ENCODE measurements at regions not wholly inside any gene's neighbourhood (a gene's known extent, or its start where the extent isn't known, plus 50 kb on each side); places are given as distances from the start of the nearest gene placed in this dataset.

- no peak for DNase-seq (ENCODE audit: low read depth in 2 of 2)
Observed at GRCh38 chr22:48700180-48700565, 1127.5 kb downstream of the BRD1 start.

GRCh38 chr22:48699511-48699910 lies 1128.2 kb downstream of the BRD1 start:
- no peak for DNase-seq (ENCODE audit: low read depth in 2 of 2)

DNA sequence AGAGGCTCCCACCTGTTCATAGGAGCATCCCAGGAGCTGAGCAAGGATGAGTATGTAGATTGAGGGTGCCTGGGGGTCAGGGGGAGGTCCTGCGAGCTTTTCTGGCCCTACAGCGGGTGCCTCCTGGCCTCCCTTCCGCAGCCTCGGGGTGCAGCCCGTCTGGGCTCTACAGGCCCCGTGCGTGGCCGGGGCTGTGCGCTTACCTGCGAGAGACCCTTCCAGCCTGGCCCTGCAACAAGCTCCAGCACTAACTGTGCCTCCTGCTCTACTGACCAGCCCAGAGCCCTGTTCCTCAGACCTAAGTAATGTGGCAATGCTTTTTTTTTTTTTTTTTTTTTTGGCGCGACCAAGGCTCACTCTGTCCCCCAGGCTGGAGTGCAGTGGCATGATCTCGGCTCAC lies 1129.1 kb downstream of the BRD1 start:
- no peak for DNase-seq (ENCODE audit: low read depth in 2 of 2)

GRCh38 chr22:48697694-48698276 lies 1129.9 kb downstream of the BRD1 start:
- DNase-seq (ENCODE audit: low read depth in 2 of 2): no peak

DNA sequence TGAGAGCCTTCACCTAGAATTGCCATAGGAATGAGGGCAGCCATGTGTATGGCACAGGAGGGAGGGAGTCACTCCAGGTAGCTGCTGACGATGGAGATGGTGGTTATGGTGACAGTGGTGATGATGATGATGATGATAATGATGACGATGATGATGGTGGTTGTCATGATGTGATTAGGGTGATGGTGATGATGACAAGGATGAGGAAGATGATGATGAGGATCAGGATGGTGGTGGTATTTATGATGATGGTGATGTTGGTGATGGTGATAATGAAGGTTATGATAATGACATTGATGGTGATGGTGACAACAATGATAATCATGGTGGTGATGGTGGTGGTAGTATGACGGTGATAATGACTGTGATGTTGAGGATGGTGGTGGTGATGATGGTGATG lies 1130.5 kb downstream of the BRD1 start:
- DNase-seq (ENCODE audit: low read depth in 2 of 2): no peak

DNA sequence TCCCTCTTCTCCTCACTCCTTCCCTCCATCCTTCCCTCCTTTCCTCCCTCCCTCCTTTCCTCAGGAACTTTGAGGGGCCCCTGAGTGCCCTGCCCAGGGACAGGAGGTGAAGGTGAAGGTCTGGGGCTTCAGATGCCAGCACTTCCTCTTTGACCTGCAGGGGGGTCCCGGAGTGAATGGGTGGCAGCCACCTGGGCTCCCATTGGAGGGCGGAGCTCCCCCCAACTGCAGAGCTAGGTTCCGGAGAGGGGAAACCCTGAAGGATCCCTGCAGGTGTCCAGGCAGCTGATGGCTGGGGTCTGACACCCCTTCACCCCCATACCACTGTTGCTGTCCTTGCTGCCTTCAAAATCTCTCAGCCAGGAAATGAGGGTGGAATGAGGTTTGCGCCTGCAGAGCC lies 1131.3 kb downstream of the BRD1 start:
- no peak for DNase-seq (ENCODE audit: low read depth in 2 of 2)

- no peak for DNase-seq (ENCODE audit: low read depth in 2 of 2)
Observed at GRCh38 chr22:48695731-48696305, 1131.9 kb downstream of the BRD1 start.

DNA sequence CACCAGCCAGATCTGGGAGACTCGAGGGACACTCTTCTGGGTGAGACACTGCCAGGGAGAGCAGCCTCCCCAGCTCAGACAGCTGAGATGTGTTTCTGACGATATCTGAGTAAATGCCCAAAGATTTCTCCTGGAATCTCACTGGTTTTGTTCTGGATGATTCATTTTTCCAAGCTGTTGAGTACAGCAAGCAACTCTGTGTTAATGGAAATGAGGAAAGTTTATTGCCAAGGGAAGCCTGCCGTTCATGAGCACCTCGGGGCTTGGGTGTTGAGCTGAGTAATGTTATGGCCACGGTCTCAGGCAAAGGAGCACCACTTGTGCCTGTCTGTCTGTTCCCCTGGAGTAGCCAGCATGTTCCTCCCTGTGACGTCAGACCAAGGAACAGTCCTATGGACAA lies 1132.4 kb downstream of the BRD1 start:
- no peak for DNase-seq (ENCODE audit: low read depth in 2 of 2)

- no peak for DNase-seq (ENCODE audit: low read depth in 2 of 2)
Observed at GRCh38 chr22:48694296-48694883, 1133.3 kb downstream of the BRD1 start.

DNA sequence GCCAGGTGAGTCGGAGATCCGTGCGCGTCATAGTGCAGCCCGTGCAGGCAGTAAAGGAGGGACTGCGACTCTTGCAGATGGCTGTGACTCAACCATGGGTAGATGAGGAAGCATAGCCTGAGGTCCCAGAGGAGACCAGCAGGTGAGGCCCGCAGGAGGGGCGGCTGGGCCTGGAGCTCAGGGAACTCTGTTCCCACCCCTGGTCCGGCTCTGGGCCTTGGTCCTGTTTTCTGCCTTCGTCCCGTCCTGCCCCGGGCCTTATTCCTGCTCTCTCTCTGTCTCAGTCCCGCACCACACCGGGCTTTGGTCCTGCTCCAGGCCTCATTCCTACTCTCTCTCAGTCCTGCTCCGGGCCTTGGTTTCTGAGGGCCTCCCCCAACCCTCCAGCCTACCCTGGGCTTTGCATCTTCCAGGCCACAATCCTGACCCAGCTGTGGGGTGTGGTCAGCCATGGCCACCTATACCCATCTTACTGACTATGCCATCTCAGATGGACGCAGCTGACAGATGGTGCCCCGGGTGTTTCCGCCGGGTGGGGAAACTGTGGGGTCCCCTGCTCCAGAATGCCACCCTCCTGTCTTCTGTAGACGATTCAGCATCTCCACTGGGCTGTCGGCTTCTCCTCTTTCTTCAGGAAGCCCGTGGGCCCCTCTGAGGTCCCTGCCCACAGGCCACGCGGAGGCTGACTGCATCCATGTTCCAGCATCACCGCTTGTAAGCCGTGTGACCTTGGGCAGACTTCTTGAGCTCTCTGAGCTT lies 1134.1 kb downstream of the BRD1 start:
- no peak for DNase-seq (ENCODE audit: low read depth in 2 of 2)

DNA sequence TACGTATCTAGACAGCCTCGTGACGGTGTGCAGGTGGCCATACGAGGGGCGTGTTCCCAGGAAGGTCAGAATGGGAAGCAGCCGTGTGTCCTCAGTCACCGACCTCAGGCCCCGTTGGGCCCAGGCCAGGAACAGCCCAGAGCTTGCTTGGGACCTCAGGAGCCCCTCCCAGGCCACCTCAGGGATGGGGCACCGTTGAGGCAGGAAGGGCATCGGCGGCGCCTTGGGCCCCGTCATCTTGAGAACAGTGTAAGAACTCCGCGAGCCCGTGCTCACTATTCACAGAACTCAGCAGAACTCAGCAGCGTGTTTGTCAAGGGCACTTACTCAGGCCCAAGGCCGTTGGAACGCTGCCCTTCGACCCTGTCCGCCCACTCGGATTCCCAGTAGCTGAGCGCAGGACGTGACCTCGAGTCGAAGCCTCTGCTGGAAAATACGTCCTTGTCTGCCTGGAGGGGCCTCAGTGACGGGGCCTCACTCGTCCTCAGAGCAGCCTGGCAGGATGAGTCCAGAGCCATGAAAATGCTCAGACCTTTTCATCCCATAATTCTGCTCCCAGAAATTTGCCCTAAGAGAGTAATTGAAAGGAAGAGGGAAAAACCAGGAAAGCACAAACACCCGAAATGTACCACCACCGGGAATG lies 1134.8 kb downstream of the BRD1 start:
- DNase-seq (ENCODE audit: low read depth in 2 of 2): no peak

DNA sequence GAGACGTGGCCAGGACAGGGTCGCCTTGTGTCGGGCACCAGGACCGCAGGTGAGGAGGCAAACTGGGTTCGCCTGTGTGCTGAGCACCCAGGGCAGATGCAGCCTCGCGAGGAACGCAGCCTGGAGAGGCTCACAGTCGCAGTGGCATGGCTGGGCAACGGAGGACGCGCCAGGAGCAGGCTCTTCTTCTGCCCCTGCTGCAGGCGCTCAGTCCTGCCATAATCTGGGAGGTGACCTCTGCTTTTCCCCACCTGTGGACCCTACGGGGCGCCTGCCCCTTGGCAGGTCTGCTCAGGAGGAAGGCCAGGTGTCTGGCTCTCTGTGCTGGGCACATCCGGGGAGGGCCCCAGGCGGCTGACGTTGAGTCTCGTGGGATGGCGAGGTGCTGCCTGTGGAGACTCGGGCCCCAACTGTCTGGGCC lies 1136.2 kb downstream of the BRD1 start:
- DNase-seq (ENCODE audit: low read depth in 2 of 2): no peak

- DNase-seq (ENCODE audit: low read depth in 2 of 2): no peak
Observed at GRCh38 chr22:48690583-48691317, 1136.9 kb downstream of the BRD1 start.

GRCh38 chr22:48689206-48689605 lies 1138.5 kb downstream of the BRD1 start:
- no peak for DNase-seq (ENCODE audit: low read depth in 2 of 2)

GRCh38 chr22:48688366-48688765 lies 1139.3 kb downstream of the BRD1 start:
- DNase-seq (ENCODE audit: low read depth in 2 of 2): no peak

GRCh38 chr22:48687606-48688005 lies 1140.1 kb downstream of the BRD1 start:
- DNase-seq (ENCODE audit: low read depth in 2 of 2): no peak

- DNase-seq (ENCODE audit: low read depth in 2 of 2): no peak
Observed at GRCh38 chr22:48686694-48687302, 1140.9 kb downstream of the BRD1 start.

- no peak for DNase-seq (ENCODE audit: low read depth in 2 of 2)
Observed at GRCh38 chr22:48685767-48686166, 1141.9 kb downstream of the BRD1 start.

- DNase-seq (ENCODE audit: low read depth in 2 of 2): no peak
Observed at GRCh38 chr22:48683640-48684039, 1144.0 kb downstream of the BRD1 start.

- no peak for DNase-seq (ENCODE audit: low read depth in 2 of 2)
Observed at GRCh38 chr22:48682504-48682903, 1145.2 kb downstream of the BRD1 start.

DNA sequence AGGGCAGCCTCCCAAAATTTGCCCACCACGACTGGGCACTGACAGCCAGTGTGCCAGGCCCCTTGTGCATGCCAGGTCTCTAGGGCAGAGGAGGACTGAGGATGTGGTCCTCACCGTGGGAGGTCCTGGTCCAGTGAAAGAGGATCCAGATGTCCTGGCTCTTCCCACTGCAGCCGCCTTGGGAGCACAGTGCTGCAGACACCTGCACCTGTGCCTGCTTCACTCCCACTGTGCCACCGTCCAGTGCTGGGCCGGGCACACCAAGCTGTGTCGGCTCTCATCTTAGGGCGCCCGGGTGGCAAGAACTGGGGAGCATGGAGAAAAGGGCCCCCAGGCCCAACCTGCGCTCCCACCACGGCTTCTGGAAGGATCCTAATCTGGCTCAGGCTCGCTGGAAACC lies 1147.1 kb downstream of the BRD1 start:
- DNase-seq (ENCODE audit: low read depth in 2 of 2): no peak
